WTC11 (cell line): ENCODE measurements at regions not wholly inside any gene's neighbourhood (a gene's known extent, or its start where the extent isn't known, plus 50 kb on each side); places are given as distances from the start of the nearest gene placed in this dataset.

ENCODE experiments used
- ATAC-seq: fragments of 200-7000 bp; cut with Tn5 transposase; 2 replicates; pipeline ENCODE4 v1.10.0; 2021; ENCODE audit warnings: mild to moderate bottlenecking, moderate library complexity
- CTCF ChIA-PET: fragments of 300-600 bp; sonication (Branson Sonifier 250); formaldehyde crosslinking; loops from one replicate; lab custom pipeline; 2021; ENCODE audit warnings: antibody characterized with exemption; lab: Charles Lee
- POLR2A ChIA-PET: fragments of 350-600 bp; sonication (Branson Sonifier 250); formaldehyde crosslinking; loops from one replicate; lab custom pipeline; 2021; ENCODE audit warnings: antibody characterized with exemption; lab: Charles Lee
- DNase-seq: peaks from one replicate; pipeline ENCODE4 v3.0.0; 2021; ENCODE audit warnings: low spot score
- H3K27ac Mint-ChIP-seq: 2 replicates; pipeline ENCODE4 v1.8.0; 2021; ENCODE audit warnings: mixed read lengths
- H3K27me3 Mint-ChIP-seq: 2 replicates; pipeline ENCODE4 v1.8.0; 2021; ENCODE audit warnings: low read depth, mild to moderate bottlenecking, moderate library complexity, mixed read lengths
- H3K36me3 Mint-ChIP-seq: 2 replicates; pipeline ENCODE4 v1.8.0; 2021; ENCODE audit warnings: mixed read lengths
- H3K4me1 Mint-ChIP-seq: 2 replicates; pipeline ENCODE4 v1.8.0; 2022; ENCODE audit warnings: mixed read lengths
- H3K4me3 Mint-ChIP-seq: 2 replicates; pipeline ENCODE4 v1.8.0; 2021; ENCODE audit warnings: mild to moderate bottlenecking, moderate library complexity, mixed read lengths
- H3K9me3 Mint-ChIP-seq: 2 replicates; pipeline ENCODE4 v1.8.0; 2021; ENCODE audit warnings: mixed read lengths
- CREM ChIP-seq: sonication (generic); formaldehyde crosslinking; IDR thresholded peaks from 2 replicates; pipeline ENCODE4 v1.8.1; 2022; ENCODE audit warnings: mild to moderate bottlenecking, missing genetic modification reagents, moderate library complexity
- ETV6 ChIP-seq: sonication (generic); formaldehyde crosslinking; IDR thresholded peaks from 2 replicates; pipeline ENCODE4 v1.8.1; 2022; ENCODE audit warnings: mild to moderate bottlenecking, missing genetic modification reagents
- FOXJ3 ChIP-seq: sonication (generic); formaldehyde crosslinking; IDR thresholded peaks from 2 replicates; pipeline ENCODE4 v1.9.0; 2021; ENCODE audit warnings: missing genetic modification reagents, mild to moderate bottlenecking, borderline replicate concordance
- GRHL2 ChIP-seq: fragments of 250-450 bp; sonication (Bioruptor Pico); IDR thresholded peaks from 2 replicates; pipeline ENCODE4 v1.8.0; 2022; ENCODE audit warnings: mild to moderate bottlenecking, moderate library complexity; ENCODE audit not compliant: insufficient replicate concordance, severe bottlenecking
- HMGA2 ChIP-seq: fragments of 250-450 bp; sonication (Bioruptor Pico); IDR thresholded peaks from 2 replicates; pipeline ENCODE4 v1.4.0; 2021; ENCODE audit warnings: mild to moderate bottlenecking, moderate library complexity
- MYBL2 ChIP-seq: sonication (generic); formaldehyde crosslinking; IDR thresholded peaks from 2 replicates; pipeline ENCODE4 v1.8.1; 2023; ENCODE audit warnings: mild to moderate bottlenecking, moderate library complexity, missing genetic modification reagents
- RELA ChIP-seq: sonication (generic); formaldehyde crosslinking; IDR thresholded peaks from 2 replicates; pipeline ENCODE4 v1.8.1; 2022; ENCODE audit warnings: missing genetic modification reagents, mild to moderate bottlenecking, borderline replicate concordance
- SMAD3 ChIP-seq: sonication (generic); formaldehyde crosslinking; IDR thresholded peaks from 2 replicates; pipeline ENCODE4 v1.8.0; 2022; ENCODE audit warnings: missing genetic modification reagents, mild to moderate bottlenecking, borderline replicate concordance
- TEAD1 ChIP-seq: sonication (generic); formaldehyde crosslinking; IDR thresholded peaks from 2 replicates; pipeline ENCODE4 v1.8.0; 2022; ENCODE audit warnings: mild to moderate bottlenecking, missing genetic modification reagents
- TP53 ChIP-seq: sonication (generic); formaldehyde crosslinking; IDR thresholded peaks from 2 replicates; pipeline ENCODE4 v1.8.1; 2023; ENCODE audit warnings: mild to moderate bottlenecking, missing genetic modification reagents
- ZNF121 ChIP-seq: sonication (generic); formaldehyde crosslinking; IDR thresholded peaks from 2 replicates; pipeline ENCODE4 v1.8.0; 2023; ENCODE audit warnings: missing genetic modification reagents
- ZNF138 ChIP-seq: sonication (generic); formaldehyde crosslinking; conservative IDR thresholded peaks from 2 replicates; pipeline ENCODE4 v1.8.1; 2022; ENCODE audit warnings: mild to moderate bottlenecking, moderate library complexity, missing genetic modification reagents
- ZNF416 ChIP-seq: fragments of 250-450 bp; sonication (Bioruptor Pico); IDR thresholded peaks from 2 replicates; pipeline ENCODE4 v1.9.0; 2021; ENCODE audit warnings: mild to moderate bottlenecking, inconsistent platforms
- TF ChIP-seq, protein P1 (sequence below): sonication (generic); formaldehyde crosslinking; IDR thresholded peaks from 2 replicates; pipeline ENCODE4 v1.8.0; 2022; ENCODE audit warnings: mild to moderate bottlenecking, missing genetic modification reagents
- TF ChIP-seq, protein P2 (sequence below): sonication (generic); formaldehyde crosslinking; IDR thresholded peaks from 2 replicates; pipeline ENCODE4 v1.8.0; 2022; ENCODE audit warnings: mild to moderate bottlenecking, missing genetic modification reagents
- TF ChIP-seq, protein P3 (sequence below): sonication (generic); formaldehyde crosslinking; IDR thresholded peaks from 2 replicates; pipeline ENCODE4 v1.8.0; 2023; ENCODE audit warnings: missing genetic modification reagents, mild to moderate bottlenecking, borderline replicate concordance
- TF ChIP-seq, protein P4 (sequence below): fragments of 250-450 bp; sonication (Bioruptor Pico); IDR thresholded peaks from 2 replicates; pipeline ENCODE4 v1.8.0; 2021; ENCODE audit warnings: mild to moderate bottlenecking
- TF ChIP-seq, protein P5 (sequence below): sonication (generic); formaldehyde crosslinking; IDR thresholded peaks from 2 replicates; pipeline ENCODE4 v1.8.1; 2022; ENCODE audit warnings: mild to moderate bottlenecking, moderate library complexity, missing genetic modification reagents
- TF ChIP-seq, protein P6 (sequence below): sonication (generic); formaldehyde crosslinking; IDR thresholded peaks from 2 replicates; pipeline ENCODE4 v1.8.1; 2023; ENCODE audit warnings: mild to moderate bottlenecking, missing genetic modification reagents

DNA sequence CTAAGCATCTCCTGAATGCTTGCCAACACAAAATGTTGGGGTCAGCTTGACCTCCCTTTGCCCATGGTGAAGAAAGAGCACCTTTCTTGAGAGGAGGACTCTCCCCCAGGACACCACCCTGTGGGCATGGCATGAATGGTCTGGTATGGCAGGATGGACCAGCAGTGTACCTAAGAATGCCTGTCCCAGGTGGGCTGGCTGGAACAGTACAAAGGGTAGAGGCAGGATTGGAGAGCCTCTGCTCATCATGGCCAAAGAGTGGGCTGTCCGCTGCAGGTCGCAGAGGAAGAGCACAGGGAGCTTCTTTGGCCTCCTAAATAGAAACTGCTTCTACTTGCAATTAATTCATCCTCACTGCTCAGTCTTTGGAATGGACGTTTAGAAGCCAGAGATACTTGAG lies 131.6 kb upstream of the OSMR start (continued):
- TF ChIP-seq, protein P1, sequence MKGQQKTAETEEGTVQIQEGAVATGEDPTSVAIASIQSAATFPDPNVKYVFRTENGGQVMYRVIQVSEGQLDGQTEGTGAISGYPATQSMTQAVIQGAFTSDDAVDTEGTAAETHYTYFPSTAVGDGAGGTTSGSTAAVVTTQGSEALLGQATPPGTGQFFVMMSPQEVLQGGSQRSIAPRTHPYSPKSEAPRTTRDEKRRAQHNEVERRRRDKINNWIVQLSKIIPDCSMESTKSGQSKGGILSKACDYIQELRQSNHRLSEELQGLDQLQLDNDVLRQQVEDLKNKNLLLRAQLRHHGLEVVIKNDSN (CRISPR knock-in tag) = no peak

DNA sequence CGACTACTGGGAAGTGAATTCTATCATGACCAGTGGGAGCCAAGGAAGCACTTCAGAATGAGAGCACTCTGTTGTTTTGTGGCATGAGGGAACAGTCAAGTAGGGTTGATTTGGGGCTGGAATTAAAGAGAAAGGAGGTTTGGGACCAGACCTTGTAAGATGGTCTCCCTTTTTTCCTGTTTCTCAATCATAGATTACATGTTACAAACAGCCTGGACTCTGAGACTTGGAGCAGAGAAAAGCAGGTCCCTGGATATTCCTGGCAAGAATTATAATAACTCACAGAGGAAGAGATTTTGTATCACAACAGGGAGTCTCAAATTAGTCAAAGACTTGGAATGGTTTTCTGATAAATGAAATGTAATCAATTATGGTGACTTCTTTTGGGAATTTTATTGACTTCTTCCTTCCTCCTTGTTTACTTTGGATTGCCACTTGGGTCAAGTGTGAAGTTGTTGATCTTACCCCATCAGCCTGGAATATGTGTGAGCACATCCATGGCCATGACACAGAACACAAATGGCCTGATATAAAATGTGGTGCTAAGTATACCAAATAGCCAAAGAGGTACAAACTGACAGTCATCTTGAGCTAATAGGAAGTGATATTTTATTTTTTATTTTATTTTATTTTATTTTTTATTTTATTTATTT lies 131.0 kb upstream of the OSMR start:
- H3K27me3 Mint-ChIP-seq = no peaks in the 10 kb centered on the region
- TF ChIP-seq HMGA2 (CRISPR knock-in tag) = peak; percentile 75; the same call in 1 of the 2 replicates
- no peak for TF ChIP-seq RELA (CRISPR knock-in tag)
- TF ChIP-seq FOXJ3 (CRISPR knock-in tag) = no peak
- TF ChIP-seq, all 79 proteins: peak for 1
- no peak for DNase-seq
- ATAC-seq = no peak
- POLR2A ChIA-PET = no interaction called here
- Mint-ChIP-seq H3K9me3 (no peaks in the 10 kb centered on the region), H3K36me3 (no peaks in the 10 kb centered on the region), H3K4me3 (no peak overlapping the region), H3K27ac (no peak overlapping the region), H3K4me1 (0 out of 2 replicates have a peak, but pooled peaks cover 2% of the 10 kb centered on the region)
- CTCF ChIA-PET = interaction anchor here (1.5 kb wide), 1 partner anchor 273 kb away, joined by 5 read pairs; no protein-coding TSS in a partner anchor

DNA sequence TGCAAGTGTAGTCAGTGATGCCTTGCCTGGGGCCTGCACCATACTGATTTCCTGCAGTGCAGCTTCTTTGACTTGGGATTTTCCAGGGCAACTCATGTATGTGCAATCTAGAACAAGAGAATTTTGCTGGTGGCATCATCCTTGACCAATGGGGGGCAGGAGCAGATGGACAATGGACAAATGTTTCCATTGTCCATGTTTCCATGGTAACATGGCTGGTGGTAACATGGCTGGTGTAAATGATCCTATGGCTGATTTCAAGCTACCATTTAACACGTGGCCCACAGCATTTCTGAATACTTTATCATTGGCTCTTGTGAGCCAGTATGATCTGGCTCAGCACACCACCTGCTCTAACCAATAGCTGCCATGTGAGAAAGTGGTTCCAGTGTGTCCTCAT lies 130.1 kb upstream of the OSMR start:
- Mint-ChIP-seq H3K27ac (no peak overlapping the region), H3K36me3 (no peaks in the 10 kb centered on the region), H3K27me3 (no peaks in the 10 kb centered on the region), H3K4me1 (0 out of 2 replicates have a peak, but pooled peaks cover 3% of the 10 kb centered on the region), H3K9me3 (no peaks in the 10 kb centered on the region), H3K4me3 (no peak overlapping the region)
- no peak for DNase-seq
- ChIA-PET CTCF (no interaction called here), POLR2A (no interaction called here)
- ATAC-seq = no peak
- no peak for TF ChIP-seq GRHL2 (CRISPR knock-in tag)
- TF ChIP-seq, protein P2, sequence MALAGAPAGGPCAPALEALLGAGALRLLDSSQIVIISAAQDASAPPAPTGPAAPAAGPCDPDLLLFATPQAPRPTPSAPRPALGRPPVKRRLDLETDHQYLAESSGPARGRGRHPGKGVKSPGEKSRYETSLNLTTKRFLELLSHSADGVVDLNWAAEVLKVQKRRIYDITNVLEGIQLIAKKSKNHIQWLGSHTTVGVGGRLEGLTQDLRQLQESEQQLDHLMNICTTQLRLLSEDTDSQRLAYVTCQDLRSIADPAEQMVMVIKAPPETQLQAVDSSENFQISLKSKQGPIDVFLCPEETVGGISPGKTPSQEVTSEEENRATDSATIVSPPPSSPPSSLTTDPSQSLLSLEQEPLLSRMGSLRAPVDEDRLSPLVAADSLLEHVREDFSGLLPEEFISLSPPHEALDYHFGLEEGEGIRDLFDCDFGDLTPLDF (CRISPR knock-in tag) = no peak
- no peak for TF ChIP-seq ETV6 (CRISPR knock-in tag)
- TF ChIP-seq, protein P3, sequence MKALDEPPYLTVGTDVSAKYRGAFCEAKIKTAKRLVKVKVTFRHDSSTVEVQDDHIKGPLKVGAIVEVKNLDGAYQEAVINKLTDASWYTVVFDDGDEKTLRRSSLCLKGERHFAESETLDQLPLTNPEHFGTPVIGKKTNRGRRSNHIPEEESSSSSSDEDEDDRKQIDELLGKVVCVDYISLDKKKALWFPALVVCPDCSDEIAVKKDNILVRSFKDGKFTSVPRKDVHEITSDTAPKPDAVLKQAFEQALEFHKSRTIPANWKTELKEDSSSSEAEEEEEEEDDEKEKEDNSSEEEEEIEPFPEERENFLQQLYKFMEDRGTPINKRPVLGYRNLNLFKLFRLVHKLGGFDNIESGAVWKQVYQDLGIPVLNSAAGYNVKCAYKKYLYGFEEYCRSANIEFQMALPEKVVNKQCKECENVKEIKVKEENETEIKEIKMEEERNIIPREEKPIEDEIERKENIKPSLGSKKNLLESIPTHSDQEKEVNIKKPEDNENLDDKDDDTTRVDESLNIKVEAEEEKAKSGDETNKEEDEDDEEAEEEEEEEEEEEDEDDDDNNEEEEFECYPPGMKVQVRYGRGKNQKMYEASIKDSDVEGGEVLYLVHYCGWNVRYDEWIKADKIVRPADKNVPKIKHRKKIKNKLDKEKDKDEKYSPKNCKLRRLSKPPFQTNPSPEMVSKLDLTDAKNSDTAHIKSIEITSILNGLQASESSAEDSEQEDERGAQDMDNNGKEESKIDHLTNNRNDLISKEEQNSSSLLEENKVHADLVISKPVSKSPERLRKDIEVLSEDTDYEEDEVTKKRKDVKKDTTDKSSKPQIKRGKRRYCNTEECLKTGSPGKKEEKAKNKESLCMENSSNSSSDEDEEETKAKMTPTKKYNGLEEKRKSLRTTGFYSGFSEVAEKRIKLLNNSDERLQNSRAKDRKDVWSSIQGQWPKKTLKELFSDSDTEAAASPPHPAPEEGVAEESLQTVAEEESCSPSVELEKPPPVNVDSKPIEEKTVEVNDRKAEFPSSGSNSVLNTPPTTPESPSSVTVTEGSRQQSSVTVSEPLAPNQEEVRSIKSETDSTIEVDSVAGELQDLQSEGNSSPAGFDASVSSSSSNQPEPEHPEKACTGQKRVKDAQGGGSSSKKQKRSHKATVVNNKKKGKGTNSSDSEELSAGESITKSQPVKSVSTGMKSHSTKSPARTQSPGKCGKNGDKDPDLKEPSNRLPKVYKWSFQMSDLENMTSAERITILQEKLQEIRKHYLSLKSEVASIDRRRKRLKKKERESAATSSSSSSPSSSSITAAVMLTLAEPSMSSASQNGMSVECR (CRISPR knock-in tag) = no peak
- no peak for TF ChIP-seq ZNF416 (CRISPR knock-in tag)
- TF ChIP-seq RELA (CRISPR knock-in tag) = no peak

DNA sequence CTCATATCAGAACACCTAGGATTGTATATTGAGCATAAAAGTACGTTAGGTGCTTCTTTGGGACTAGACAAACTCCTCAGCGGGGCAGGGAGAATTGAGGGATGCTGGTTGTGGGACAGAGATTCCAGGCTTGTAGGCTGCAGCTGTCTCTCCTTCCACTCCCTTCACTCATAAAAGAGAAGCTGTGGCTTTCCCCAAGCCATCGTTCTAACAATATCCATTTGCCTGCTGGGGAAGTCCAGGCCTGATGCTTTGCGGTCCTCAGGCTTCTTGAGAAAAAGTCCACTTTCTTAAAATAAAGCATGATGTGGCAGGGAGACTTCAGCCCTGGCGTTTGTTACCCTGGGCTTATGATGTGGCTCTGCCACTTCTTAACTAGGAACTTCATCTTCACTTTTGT lies 129.3 kb upstream of the OSMR start:
- ATAC-seq = no peak
- CTCF ChIA-PET = no interaction called here
- H3K4me1 Mint-ChIP-seq = 0 out of 2 replicates have a peak, but pooled peaks cover 3% of the 10 kb centered on the region

More for the DNA sequence above, 129.3 kb upstream of the OSMR start:
- no peak for TF ChIP-seq ZNF138
- no peak for TF ChIP-seq SMAD3
- TF ChIP-seq MYBL2 (CRISPR knock-in tag) = no peak
- no peak for TF ChIP-seq TP53 (CRISPR knock-in tag)
- TF ChIP-seq, protein P4, sequence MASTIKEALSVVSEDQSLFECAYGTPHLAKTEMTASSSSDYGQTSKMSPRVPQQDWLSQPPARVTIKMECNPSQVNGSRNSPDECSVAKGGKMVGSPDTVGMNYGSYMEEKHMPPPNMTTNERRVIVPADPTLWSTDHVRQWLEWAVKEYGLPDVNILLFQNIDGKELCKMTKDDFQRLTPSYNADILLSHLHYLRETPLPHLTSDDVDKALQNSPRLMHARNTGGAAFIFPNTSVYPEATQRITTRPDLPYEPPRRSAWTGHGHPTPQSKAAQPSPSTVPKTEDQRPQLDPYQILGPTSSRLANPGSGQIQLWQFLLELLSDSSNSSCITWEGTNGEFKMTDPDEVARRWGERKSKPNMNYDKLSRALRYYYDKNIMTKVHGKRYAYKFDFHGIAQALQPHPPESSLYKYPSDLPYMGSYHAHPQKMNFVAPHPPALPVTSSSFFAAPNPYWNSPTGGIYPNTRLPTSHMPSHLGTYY = no peak
- TF ChIP-seq FOXJ3 (CRISPR knock-in tag) = no peak
- no peak for TF ChIP-seq TEAD1
- TF ChIP-seq, protein P5, sequence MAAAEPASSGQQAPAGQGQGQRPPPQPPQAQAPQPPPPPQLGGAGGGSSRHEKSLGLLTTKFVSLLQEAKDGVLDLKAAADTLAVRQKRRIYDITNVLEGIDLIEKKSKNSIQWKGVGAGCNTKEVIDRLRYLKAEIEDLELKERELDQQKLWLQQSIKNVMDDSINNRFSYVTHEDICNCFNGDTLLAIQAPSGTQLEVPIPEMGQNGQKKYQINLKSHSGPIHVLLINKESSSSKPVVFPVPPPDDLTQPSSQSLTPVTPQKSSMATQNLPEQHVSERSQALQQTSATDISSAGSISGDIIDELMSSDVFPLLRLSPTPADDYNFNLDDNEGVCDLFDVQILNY (CRISPR knock-in tag) = no peak
- no peak for TF ChIP-seq CREM (CRISPR knock-in tag)
- TF ChIP-seq ZNF121 = no peak
- TF ChIP-seq, protein P6, sequence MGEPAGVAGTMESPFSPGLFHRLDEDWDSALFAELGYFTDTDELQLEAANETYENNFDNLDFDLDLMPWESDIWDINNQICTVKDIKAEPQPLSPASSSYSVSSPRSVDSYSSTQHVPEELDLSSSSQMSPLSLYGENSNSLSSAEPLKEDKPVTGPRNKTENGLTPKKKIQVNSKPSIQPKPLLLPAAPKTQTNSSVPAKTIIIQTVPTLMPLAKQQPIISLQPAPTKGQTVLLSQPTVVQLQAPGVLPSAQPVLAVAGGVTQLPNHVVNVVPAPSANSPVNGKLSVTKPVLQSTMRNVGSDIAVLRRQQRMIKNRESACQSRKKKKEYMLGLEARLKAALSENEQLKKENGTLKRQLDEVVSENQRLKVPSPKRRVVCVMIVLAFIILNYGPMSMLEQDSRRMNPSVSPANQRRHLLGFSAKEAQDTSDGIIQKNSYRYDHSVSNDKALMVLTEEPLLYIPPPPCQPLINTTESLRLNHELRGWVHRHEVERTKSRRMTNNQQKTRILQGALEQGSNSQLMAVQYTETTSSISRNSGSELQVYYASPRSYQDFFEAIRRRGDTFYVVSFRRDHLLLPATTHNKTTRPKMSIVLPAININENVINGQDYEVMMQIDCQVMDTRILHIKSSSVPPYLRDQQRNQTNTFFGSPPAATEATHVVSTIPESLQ (CRISPR knock-in tag) = no peak
- Mint-ChIP-seq H3K27ac (no peak overlapping the region), H3K4me3 (no peak overlapping the region), H3K36me3 (no peaks in the 10 kb centered on the region), H3K9me3 (no peaks in the 10 kb centered on the region), H3K27me3 (no peaks in the 10 kb centered on the region)
- no peak for DNase-seq
- POLR2A ChIA-PET = no interaction called here
